Mucosa of descending colon (tissue), 3 donors: ENCODE measurements at regions not wholly inside any gene's neighbourhood (a gene's known extent, or its start where the extent isn't known, plus 50 kb on each side); places are given as distances from the start of the nearest gene placed in this dataset.
"Not testable (repeated sequence)": the region's sequence is repeated elsewhere in the genome, so short reads cannot be mapped to it uniquely, and the experiment has no call there.

Source experiments
- ATAC-seq: fragments of 200-7000 bp; cut with Tn5 transposase; one replicate; pipeline ENCODE4 v1.9.1; 2020; ENCODE audit warnings: mild to moderate bottlenecking, moderate library complexity
- DNase-seq, 3 donors: peaks; one replicate each; pipeline ENCODE4 v3.0.0-alpha.2; 2020
- H3K36me3 ChIP-seq: fragments of 200-600 bp; one replicate; pipeline ENCODE4 v1.8.0; 2021; ENCODE audit warnings: low read depth, mild to moderate bottlenecking
- H3K4me1 ChIP-seq: fragments of 200-600 bp; one replicate; pipeline ENCODE4 v1.8.0; 2021; ENCODE audit warnings: low read depth, mild to moderate bottlenecking
- H3K4me3 ChIP-seq: fragments of 200-600 bp; one replicate; pipeline ENCODE4 v1.8.0; 2021; ENCODE audit warnings: mild to moderate bottlenecking
- H3K9me3 ChIP-seq: fragments of 200-600 bp; one replicate; pipeline ENCODE4 v1.8.0; 2021; ENCODE audit warnings: mild to moderate bottlenecking
- intact Hi-C, 2 donors: fragments of 100-400 bp; cut with DNase I in 1 of 2; cut with micrococcal nuclease in 1 of 2; formaldehyde crosslinking; loops; one replicate each; pipeline versions ENCODE4 v1.11.0 to v1.11.1; 2022; cut with DNase I, micrococcal nuclease
- TF ChIP-seq, protein P1 (sequence below): fragments of 200-600 bp; IDR thresholded peaks from one replicate; pipeline ENCODE4 v1.8.0; 2022; ENCODE audit warnings: antibody characterized with exemption, mild to moderate bottlenecking
- donor health status: DM: no; HTN: no; CAD: no; lungs with moderate emphysema.
- donor health status: DM: no; HTN: no; CAD: no.
- donor health status: DM: no; HTN: yes; CAD: no.

DNA sequence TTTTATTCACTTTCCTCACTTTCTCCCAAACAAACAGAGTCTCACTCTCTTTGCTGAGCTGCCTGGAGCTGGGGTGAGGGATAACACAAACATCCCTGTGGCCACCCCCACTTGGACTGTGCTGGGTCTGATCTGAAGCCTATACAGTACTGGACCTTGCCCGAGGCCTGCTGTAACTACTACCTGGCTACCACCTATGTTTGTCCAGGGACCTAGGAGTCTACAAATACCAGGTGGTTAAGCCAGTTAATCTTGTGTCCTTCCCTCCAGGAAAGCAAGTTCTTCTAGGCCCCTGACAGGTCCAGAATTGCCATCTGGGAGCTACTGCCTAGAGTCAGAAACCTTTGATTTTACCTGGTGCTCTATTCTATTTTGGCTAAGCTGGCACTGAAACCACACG is 87.3 kb downstream of the RTL3 start:
- intact Hi-C loops: no loop called here
- peak in 2 of 3 donors; percentile 21 to 26 for DNase-seq

DNA sequence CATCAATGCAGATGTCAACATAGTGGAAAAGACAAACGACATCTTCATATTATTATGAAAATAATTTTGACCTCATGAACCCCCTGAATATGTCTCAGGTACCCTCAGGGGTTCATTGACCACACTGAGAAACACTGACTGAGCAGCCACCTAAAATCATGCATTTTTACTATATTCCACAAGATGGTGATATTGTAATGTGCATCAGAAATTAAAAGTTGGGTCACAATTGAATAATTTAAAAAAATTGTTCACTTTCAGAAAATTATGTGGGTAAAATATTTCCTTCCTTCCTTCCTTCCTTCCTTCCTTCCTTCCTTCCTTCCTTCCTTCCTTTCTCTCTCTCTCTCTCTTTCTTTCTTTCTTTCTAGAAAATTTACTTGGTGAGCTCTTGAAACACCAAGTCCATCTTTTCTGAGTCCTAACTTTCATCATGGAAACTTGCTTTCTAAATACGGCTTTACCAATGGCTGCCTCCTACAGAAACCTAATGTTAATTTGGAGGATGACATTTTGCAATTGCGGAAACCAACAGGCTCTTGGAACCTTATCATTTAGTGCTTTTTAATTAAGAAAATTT is 103.6 kb downstream of the RTL3 start:
- TF ChIP-seq, protein P1, sequence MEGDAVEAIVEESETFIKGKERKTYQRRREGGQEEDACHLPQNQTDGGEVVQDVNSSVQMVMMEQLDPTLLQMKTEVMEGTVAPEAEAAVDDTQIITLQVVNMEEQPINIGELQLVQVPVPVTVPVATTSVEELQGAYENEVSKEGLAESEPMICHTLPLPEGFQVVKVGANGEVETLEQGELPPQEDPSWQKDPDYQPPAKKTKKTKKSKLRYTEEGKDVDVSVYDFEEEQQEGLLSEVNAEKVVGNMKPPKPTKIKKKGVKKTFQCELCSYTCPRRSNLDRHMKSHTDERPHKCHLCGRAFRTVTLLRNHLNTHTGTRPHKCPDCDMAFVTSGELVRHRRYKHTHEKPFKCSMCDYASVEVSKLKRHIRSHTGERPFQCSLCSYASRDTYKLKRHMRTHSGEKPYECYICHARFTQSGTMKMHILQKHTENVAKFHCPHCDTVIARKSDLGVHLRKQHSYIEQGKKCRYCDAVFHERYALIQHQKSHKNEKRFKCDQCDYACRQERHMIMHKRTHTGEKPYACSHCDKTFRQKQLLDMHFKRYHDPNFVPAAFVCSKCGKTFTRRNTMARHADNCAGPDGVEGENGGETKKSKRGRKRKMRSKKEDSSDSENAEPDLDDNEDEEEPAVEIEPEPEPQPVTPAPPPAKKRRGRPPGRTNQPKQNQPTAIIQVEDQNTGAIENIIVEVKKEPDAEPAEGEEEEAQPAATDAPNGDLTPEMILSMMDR: no peak
- H3K36me3 ChIP-seq: no peaks in the 10 kb centered on the region
- no peaks in the 10 kb centered on the region for H3K9me3 ChIP-seq
- no peak overlapping the region for H3K4me3 ChIP-seq
- H3K4me1 ChIP-seq: no peaks in the 10 kb centered on the region
- DNase-seq: no peak
- no peak for ATAC-seq
- intact Hi-C loops: loop anchor here in 1 of 2 donors (5.0 kb wide), 1 partner anchor 527 kb away; no protein-coding TSS in a partner anchor

More for the DNA sequence above, 87.3 kb downstream of the RTL3 start:
- Histone ChIP-seq H3K4me3 (no peak overlapping the region), H3K4me1 (no peaks in the 10 kb centered on the region), H3K36me3 (no peaks in the 10 kb centered on the region), H3K9me3 (no peaks in the 10 kb centered on the region)
- peak; percentile 72 for ATAC-seq
- TF ChIP-seq, protein P1: no peak

DNA sequence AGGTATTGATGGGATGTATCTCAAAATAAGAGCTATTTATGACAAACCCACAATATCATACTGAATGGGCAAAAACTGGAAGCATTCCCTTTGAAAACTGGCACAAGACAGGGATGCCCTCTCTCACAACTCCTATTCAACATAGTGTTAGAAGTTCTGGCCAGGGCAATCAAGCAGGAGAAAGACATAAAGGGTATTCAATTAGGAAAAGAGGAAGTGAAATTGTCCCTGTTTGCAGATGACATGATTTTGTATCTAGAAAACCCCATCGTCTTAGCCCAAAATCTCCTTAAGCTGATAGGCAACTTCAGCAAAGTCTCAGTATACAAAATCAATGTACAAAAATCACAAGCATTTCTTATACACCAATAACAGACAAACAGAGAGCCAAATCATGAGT is 106.5 kb downstream of the RTL3 start:
- H3K36me3 ChIP-seq, H3K9me3 ChIP-seq, H3K4me1 ChIP-seq, intact Hi-C loops, ATAC-seq, DNase-seq, H3K4me3 ChIP-seq: not testable (repeated sequence)

DNA sequence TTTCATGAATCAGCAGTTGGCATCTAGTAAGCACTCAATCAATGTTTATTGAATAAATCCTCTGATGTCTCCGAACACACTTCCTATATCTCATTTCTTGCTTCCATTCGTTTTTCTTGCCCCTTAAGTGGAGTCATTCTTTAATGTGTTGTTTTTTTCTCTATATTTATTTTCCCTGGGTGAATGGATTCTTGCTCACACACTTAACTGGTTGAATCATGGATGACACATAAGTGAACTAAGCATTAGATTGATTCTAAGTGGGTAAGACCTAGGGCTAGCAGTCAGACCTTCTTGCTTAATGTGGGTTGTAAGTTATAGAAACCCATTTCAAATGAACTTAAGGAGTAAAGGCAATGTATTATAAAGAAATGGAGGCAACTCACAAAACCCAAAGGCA is 111.1 kb downstream of the RTL3 start:
- DNase-seq (no peak), ATAC-seq (no peak)
- Histone ChIP-seq H3K4me1 (no peaks in the 10 kb centered on the region), H3K9me3 (peaks cover 3% of the 10 kb centered on the region), H3K4me3 (no peak overlapping the region), H3K36me3 (no peaks in the 10 kb centered on the region)
- TF ChIP-seq, protein P1: no peak
- intact Hi-C loops: no loop called here

DNA sequence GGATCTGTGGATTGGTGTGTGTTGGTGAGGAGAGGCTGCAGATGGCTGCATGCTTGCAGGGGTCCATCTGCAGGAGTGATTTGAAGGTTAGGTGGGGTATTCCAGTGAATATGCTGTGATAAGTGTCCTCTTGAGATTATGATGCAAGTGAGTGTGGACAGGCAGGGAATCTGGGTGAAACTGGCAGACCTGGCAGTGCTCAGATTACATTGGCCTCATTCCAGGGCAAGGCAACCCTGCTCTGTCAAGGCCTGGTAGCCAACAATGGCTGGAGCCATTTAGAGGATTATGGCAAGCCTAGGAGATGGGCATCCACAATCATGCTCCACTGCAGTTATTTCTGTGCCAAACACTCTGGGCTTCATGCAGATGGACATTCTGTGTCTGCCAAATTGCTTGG is 113.9 kb downstream of the RTL3 start:
- H3K36me3 ChIP-seq: no peaks in the 10 kb centered on the region

DNA sequence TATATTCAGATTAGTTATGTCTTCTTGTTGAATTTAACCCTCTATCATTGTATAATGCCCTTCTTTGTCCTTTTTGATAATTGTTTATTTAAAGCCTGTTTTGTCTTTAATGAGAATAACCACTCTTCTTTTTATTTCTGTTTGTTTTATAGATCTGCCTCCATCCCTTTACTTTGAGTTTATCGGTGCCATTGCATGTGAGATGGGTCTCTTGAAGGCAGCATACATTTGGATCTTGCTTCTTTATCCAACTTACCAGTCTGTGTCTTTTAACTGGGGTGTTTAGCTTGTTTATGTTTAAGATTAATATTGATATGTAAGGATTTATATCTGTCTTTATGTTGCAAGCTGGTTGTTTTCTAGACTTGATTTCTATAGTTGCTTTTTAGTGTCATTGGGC is 115.8 kb downstream of the RTL3 start:
- H3K36me3 ChIP-seq: no peaks in the 10 kb centered on the region
- no peaks in the 10 kb centered on the region for H3K4me1 ChIP-seq
- no peak overlapping the region for H3K4me3 ChIP-seq
- peaks cover 3% of the 10 kb centered on the region for H3K9me3 ChIP-seq
- intact Hi-C loops: no loop called here
- TF ChIP-seq, protein P1: no peak
- DNase-seq (no peak), ATAC-seq (no peak)

More for the DNA sequence above, 113.9 kb downstream of the RTL3 start:
- peaks cover 3% of the 10 kb centered on the region for H3K9me3 ChIP-seq
- ATAC-seq (no peak), DNase-seq (no peak)
- H3K4me1 ChIP-seq: no peaks in the 10 kb centered on the region
- intact Hi-C loops: no loop called here
- no peak overlapping the region for H3K4me3 ChIP-seq
- TF ChIP-seq, protein P1: no peak
